SK-N-SH (cell line): ENCODE measurements at regions not wholly inside any gene's neighbourhood (a gene's known extent, or its start where the extent isn't known, plus 50 kb on each side); places are given as distances from the start of the nearest gene placed in this dataset.
A peak's percentile ranks its signal among the peaks of the same experiment; 100 is the strongest.

ENCODE experiments used
- CTCF ChIA-PET: fragments of 300-600, 350-600 bp; formaldehyde crosslinking; extraction: SDS; loops from one replicate; lab custom pipeline; 2021; lab: Yijun Ruan, JAX
- POLR2A ChIA-PET: fragments of 350-600 bp; sonication (Branson Sonifier 250); formaldehyde crosslinking; extraction: SDS; loops from one replicate; lab custom pipeline; 2020; ENCODE audit warnings: antibody characterized with exemption, inconsistent platforms; lab: Yijun Ruan, JAX
- DNase-seq: peaks from one replicate; pipeline ENCODE4 v3.0.0; 2012
- H2AFZ ChIP-seq: fragments of 200-600 bp; sonication (generic); 2 replicates; pipeline ENCODE4 v1.8.1; 2016; ENCODE audit warnings: antibody characterized with exemption, mild to moderate bottlenecking, low read depth
- H3F3A ChIP-seq: fragments of 200-600 bp; sonication (generic); replicated peaks from 2 replicates; pipeline ENCODE3; 2016; ENCODE audit warnings: antibody characterized with exemption, mild to moderate bottlenecking; ENCODE audit not compliant: insufficient read depth
- H3K27ac ChIP-seq, 2 experiments: fragments of 200-500 bp in 1 of 2; fragments of 200-600 bp in 1 of 2; sonication (Bioruptor generic) in 1 of 2; sonication (generic), shearing (Covaris generic) in 1 of 2; 2 replicates each; pipeline versions ENCODE4 v1.5.1 to v1.6.1; 2014 to 2016; ENCODE audit warnings: low read depth in 2 of 2, inconsistent platforms in 1 of 2, low read length in 1 of 2, mild to moderate bottlenecking in 1 of 2, mixed read lengths in 1 of 2
- H3K27me3 ChIP-seq: fragments of 200-600 bp; sonication (generic), shearing (Covaris generic); 2 replicates; pipeline ENCODE4 v1.6.1; 2016; ENCODE audit warnings: mixed run types; ENCODE audit not compliant: insufficient read depth
- H3K36me3 ChIP-seq, 2 experiments: fragments of 200-500 bp in 1 of 2; fragments of 200-600 bp in 1 of 2; sonication (Bioruptor generic) in 1 of 2; sonication (generic) in 1 of 2; replicated peaks in 1 of 2; 2 replicates each; pipeline versions ENCODE3 to v1.5.1; 2014 to 2016; ENCODE audit warnings: low read length in 1 of 2, mild to moderate bottlenecking in 1 of 2; ENCODE audit not compliant: insufficient read depth in 2 of 2, control insufficient read depth in 1 of 2
- H3K4me1 ChIP-seq, 2 experiments: fragments of 200-500 bp in 1 of 2; fragments of 200-600 bp in 1 of 2; sonication (Bioruptor generic) in 1 of 2; sonication (generic), shearing (Covaris generic) in 1 of 2; 2 replicates each; pipeline versions ENCODE4 v1.5.1 to v1.6.1; 2014 to 2016; ENCODE audit warnings: low read depth in 1 of 2, low read length in 1 of 2, mixed run types in 1 of 2; ENCODE audit not compliant: insufficient read depth in 2 of 2, control insufficient read depth in 1 of 2
- H3K4me2 ChIP-seq: fragments of 200-600 bp; sonication (generic), shearing (Covaris generic); 2 replicates; pipeline ENCODE4 v1.6.1; 2017; ENCODE audit warnings: mixed run types
- H3K4me3 ChIP-seq, 2 experiments: fragments of 200-500 bp in 1 of 2; fragments of 200-600 bp in 1 of 2; sonication (Bioruptor generic) in 1 of 2; sonication (generic), shearing (Covaris generic) in 1 of 2; 2 replicates each; pipeline versions ENCODE4 v1.5.1 to v1.8.1; 2014 to 2016; ENCODE audit warnings: low read depth in 2 of 2, inconsistent platforms in 1 of 2, low read length in 1 of 2, mild to moderate bottlenecking in 1 of 2, mixed read lengths in 1 of 2, moderate library complexity in 1 of 2
- H3K79me2 ChIP-seq: fragments of 200-600 bp; sonication (generic); 2 replicates; pipeline ENCODE4 v1.8.1; 2017; ENCODE audit warnings: mild to moderate bottlenecking; ENCODE audit not compliant: insufficient read depth
- H3K9ac ChIP-seq: fragments of 200-600 bp; sonication (generic); 2 replicates; pipeline ENCODE4 v1.6.1; 2017; ENCODE audit warnings: mixed run types
- H3K9me2 ChIP-seq: fragments of 200-600 bp; sonication (generic); 2 replicates; pipeline ENCODE4 v1.6.1; 2017; ENCODE audit warnings: mixed run types
- H3K9me3 ChIP-seq: fragments of 200-600 bp; sonication (generic); 2 replicates; pipeline ENCODE4 v1.6.1; 2017; ENCODE audit warnings: mixed run types, mild to moderate bottlenecking, moderate library complexity
- H4K20me1 ChIP-seq: fragments of 200-600 bp; sonication (generic); 2 replicates; pipeline ENCODE4 v1.6.1; 2017; ENCODE audit warnings: mild to moderate bottlenecking, mixed run types; ENCODE audit not compliant: insufficient read depth
- MXI1 ChIP-seq: IDR thresholded peaks from 2 replicates; pipeline ENCODE4 v1.6.1; 2012; ENCODE audit warnings: mild to moderate bottlenecking, low read depth, low read length, improper control_type of control experiment
- PBX3 ChIP-seq: IDR thresholded peaks from 2 replicates; pipeline ENCODE4; 2012
- RFX5 ChIP-seq: IDR thresholded peaks from 2 replicates; pipeline ENCODE4 v1.6.1; 2012; ENCODE audit warnings: mild to moderate bottlenecking, improper control_type of control experiment, low read length
- TAF1 ChIP-seq: IDR thresholded peaks from 2 replicates; pipeline ENCODE4 v1.6.1; 2012; ENCODE audit warnings: low read depth, mild to moderate bottlenecking, low read length, moderate library complexity, borderline replicate concordance
- whole genome bisulfite sequencing: methylation state at CpG from one replicate; pipeline ENCODE4 v1.1.6; 2017; ENCODE audit warnings: low lambda C conversion rate; 5-methylcytosine and 5-hydroxymethylcytosine counted together
- TF ChIP-seq, protein P1 (sequence below): IDR thresholded peaks from 2 replicates; pipeline ENCODE4 v1.4.0; 2012; ENCODE audit warnings: low read depth, borderline replicate concordance

DNA sequence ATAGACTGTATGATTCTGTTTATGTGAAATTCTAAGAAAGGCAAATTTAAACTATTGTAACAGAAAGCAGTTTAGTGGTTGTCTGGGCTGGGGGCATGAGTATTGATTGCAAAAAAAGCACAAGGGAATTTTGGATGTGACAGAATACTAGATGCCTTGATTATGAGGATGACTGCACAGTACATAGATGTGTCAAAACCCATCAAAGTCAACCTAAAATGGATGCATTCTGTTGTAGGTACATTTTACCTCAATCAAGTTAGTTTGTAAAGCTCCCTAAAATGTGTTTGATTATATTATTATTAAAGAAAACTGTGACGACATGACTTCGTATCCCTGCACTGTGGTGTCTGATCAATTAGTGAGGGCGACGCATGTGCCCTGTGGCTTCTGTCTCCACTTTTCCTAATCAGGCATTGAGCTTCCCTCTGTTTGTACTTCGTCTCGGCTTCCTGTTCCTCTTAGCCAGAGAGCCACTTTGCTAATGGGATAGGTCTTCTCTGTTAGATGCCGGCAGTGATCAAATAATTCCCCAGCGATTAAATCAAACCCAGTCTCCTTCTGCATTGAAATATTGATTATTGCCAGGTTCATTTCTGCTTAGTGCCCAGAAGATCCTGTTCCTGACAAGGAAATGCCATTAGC is 118.3 kb upstream of the GGTLC1 start:
- Histone ChIP-seq H3K9ac (no peak overlapping the region), H3K9me3 (no peaks in the 10 kb centered on the region), H2AFZ (no peak overlapping the region), H3F3A (peaks cover 10% of the 10 kb centered on the region), H3K27ac (no peak overlapping the region), H3K79me2 (no peaks in the 10 kb centered on the region), H3K9me2 (no peaks in the 10 kb centered on the region), H3K4me1 (peaks cover 3 to 23% of the 10 kb centered on the region in 2 experiments; a peak in 2 of 4 replicates), H3K4me2 (no peak overlapping the region), H3K4me3 (no peak overlapping the region), H3K27me3 (no peaks in the 10 kb centered on the region), H3K36me3 (no peaks in the 10 kb centered on the region), H4K20me1 (no peaks in the 10 kb centered on the region)
- no peak for DNase-seq
- POLR2A ChIA-PET = no interaction called here
- CTCF ChIA-PET = interaction anchor here (1.4 kb wide), 1 partner anchor 11 kb away, joined by 4 read pairs; no protein-coding TSS in a partner anchor
- TF ChIP-seq MXI1 = no peak
- TF ChIP-seq, protein P1, sequence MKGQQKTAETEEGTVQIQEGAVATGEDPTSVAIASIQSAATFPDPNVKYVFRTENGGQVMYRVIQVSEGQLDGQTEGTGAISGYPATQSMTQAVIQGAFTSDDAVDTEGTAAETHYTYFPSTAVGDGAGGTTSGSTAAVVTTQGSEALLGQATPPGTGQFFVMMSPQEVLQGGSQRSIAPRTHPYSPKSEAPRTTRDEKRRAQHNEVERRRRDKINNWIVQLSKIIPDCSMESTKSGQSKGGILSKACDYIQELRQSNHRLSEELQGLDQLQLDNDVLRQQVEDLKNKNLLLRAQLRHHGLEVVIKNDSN = no peak
- no peak for TF ChIP-seq TAF1
- 55% methylated on average over 8 of the region's 8 CpGs for WGBS

- H3K27ac ChIP-seq = peak overlapping the region in 1 of 2 experiments; percentile 48; a peak in 2 of 4 replicates
- 35% methylated on average over 4 of the region's 4 CpGs for WGBS
- H3K27me3 ChIP-seq = no peaks in the 10 kb centered on the region
- H4K20me1 ChIP-seq = no peaks in the 10 kb centered on the region
- H2AFZ ChIP-seq = no peak overlapping the region
- H3K4me1 ChIP-seq = peaks cover 3 to 23% of the 10 kb centered on the region in 2 experiments; a peak in 2 of 4 replicates
- ChIA-PET POLR2A (no interaction called here), CTCF (interaction anchor here (1.4 kb wide), 1 partner anchor 12 kb away, joined by 4 read pairs; no protein-coding TSS in a partner anchor)
- H3K9me2 ChIP-seq = no peaks in the 10 kb centered on the region
- DNase-seq = no peak
- H3K79me2 ChIP-seq = no peaks in the 10 kb centered on the region
- H3F3A ChIP-seq = peaks cover 10% of the 10 kb centered on the region
- TF ChIP-seq PBX3 = no peak
- no peaks in the 10 kb centered on the region for H3K9me3 ChIP-seq
- H3K4me3 ChIP-seq = no peak overlapping the region
- no peaks in the 10 kb centered on the region for H3K36me3 ChIP-seq
- H3K4me2 ChIP-seq = no peak overlapping the region
- H3K9ac ChIP-seq = no peak overlapping the region
These were observed 117.7 kb upstream of the GGTLC1 start for GRCh38 chr20:24106150-24106800.

DNA sequence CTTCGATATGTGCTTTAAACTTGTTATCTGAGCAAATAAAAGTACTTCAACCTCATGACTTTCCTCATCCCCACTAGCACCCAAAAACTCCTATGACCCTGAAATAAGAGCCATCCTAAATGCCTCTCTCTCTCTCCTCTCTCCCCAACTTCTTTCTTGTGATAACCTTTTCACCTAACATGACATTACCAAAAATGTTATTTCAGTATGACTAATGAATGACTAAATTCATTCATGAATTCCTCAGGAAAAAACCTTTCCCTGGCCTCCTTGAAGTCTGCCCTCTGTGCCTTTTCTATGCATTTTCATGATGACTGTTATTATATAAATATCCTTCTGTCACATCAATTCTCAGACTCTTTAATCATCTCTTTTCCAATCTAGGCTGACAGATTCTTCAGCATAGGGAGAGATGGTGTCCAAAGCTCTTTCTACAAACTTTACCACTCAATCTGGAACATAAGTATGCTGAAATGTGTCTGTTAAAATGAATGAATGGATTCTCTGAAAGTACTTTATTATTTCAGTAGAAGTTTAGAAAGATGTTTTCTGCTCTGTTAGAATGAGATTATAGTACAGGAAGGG is 114.3 kb upstream of the GGTLC1 start:
- no peak overlapping the region for H2AFZ ChIP-seq
- DNase-seq = no peak
- ChIA-PET POLR2A (no interaction called here), CTCF (interaction anchor here (1.0 to 1.4 kb wide), 5 partner anchors 9 to 42 kb away, joined by 3 to 5 read pairs (median 3); no protein-coding TSS in a partner anchor)
- H3K4me1 ChIP-seq = peaks cover 3 to 38% of the 10 kb centered on the region in 2 experiments; a peak in 3 of 4 replicates
- peaks cover 15% of the 10 kb centered on the region for H3F3A ChIP-seq
- peak; percentile 30; the same call in 1 of the 2 replicates for TF ChIP-seq PBX3
- no peak for TF ChIP-seq RFX5
- peak overlapping the region in 1 of 2 experiments; percentile 73; a peak in 2 of 4 replicates for H3K27ac ChIP-seq
- 27% methylated on average over 1 of the region's 1 CpG for WGBS
- H3K4me3 ChIP-seq = no peak overlapping the region
- H3K9me3 ChIP-seq = no peaks in the 10 kb centered on the region
- H3K4me2 ChIP-seq = peak overlapping the region; percentile 59
- H3K9me2 ChIP-seq = no peaks in the 10 kb centered on the region
- peak overlapping the region; percentile 21; the same call in 1 of the 2 replicates for H3K9ac ChIP-seq
- no peaks in the 10 kb centered on the region for H3K27me3 ChIP-seq
- no peaks in the 10 kb centered on the region for H3K36me3 ChIP-seq
- no peaks in the 10 kb centered on the region for H3K79me2 ChIP-seq
- no peaks in the 10 kb centered on the region for H4K20me1 ChIP-seq
